NCI-H1105 treated with DMSO at 0.1 percent for 48 hours (cell line): ENCODE measurements at regions not wholly inside any gene's neighbourhood (a gene's known extent, or its start where the extent isn't known, plus 50 kb on each side); places are given as distances from the start of the nearest gene placed in this dataset.
"Not testable (repeated sequence)": the region's sequence is repeated elsewhere in the genome, so short reads cannot be mapped to it uniquely, and the experiment has no call there.

ENCODE experiments used
- DNase-seq: peaks from one replicate; lab custom pipeline; 2025; lab: John Stamatoyannopoulos, UW

DNA sequence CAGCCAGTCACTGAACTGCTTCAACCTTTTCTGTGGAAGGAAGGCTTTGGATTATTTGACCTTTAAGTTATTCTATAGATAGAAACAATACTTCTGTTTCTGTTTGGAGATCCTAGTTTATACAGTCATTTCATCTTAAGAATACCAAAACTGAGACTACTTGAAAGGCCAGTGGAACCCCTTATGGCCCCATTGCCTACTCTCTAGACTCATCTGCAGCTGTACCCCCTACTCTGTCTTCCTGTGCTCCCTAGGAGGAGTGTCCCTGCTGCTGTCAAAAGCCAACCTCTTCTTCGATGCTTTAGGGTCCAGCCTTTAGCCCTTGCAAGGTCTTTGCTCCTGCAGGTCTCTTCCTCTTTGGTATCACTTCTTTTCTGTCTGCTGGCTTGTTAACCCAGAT, 169.6 kb downstream of the EDEM1 start:
- DNase-seq = no peak

DNA sequence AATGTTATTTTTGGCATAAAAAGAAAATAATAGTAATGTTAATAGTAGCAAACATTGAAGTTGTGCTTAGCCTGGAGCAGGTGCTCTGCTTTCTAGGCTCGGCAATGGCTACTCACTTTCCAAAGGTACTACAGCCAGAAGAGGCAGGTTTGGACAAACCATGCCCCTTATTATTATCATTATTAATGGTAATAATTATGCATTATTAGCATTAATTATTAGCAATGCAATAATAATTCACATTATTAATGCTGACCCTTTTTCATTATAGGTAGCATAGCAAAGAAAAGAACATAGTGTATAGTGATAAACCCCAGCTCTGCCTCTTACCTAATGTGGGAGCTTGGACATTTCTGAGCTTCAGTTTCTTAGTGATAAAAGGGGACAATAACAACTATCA, 171.4 kb downstream of the EDEM1 start:
- DNase-seq = no peak

DNA sequence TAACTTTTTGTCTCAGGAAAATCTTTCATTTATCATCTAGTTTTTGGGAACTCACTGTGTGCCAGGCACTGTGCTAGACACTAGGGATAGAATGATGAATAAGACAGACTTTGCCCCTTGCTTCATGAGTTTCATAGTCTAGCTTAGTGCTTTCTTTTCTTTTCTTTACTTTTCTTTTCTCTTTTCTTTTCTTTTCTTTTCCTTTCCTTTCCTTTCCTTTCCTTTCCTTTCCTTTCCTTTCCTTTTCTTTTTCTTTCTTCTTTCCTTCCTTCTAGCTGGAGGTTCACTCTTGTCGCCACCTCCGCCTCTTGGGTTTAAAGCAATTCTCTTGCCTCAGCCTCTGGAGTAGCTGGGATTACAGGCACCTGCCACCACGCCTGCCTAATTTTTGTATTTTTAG, 172.9 kb downstream of the EDEM1 start:
- no peak for DNase-seq

DNA sequence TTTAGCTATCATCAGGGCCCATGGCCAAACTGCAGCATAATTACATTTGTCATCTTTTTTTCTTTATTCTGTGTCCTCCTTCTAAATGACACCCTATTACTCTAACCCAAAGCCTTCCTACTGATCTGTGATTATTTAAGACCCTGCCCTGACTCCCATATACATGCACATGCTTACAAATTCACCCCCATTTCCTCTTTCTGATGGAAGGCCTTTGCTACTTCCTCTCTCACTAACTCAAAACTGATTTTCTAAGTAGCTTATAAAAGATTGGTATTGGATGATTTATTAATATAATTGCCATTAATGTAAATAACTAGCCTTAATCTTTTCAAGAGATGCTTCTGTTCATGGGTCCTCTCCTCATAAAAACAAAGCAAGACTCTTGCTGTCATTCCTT, 179.2 kb downstream of the EDEM1 start:
- no peak for DNase-seq

DNA sequence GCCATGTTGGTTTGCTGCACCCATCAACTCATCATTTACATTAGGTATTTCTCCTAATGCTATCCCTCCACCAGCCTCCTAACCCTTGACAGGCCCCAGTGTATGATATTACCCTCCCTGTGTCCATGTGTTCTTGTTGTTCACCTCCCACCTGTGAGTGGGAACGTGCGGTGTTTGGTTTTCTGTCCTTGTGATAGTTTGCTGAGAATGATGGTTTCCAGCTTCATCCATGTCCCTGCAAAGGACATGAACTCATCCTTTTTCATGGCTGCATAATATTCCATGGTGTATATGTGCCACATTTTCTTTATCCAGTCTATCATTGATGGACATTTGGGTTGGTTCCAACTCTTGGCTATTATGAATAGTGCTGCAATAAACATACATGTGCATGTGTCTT, 184.0 kb downstream of the EDEM1 start:
- not testable (repeated sequence) for DNase-seq

DNA sequence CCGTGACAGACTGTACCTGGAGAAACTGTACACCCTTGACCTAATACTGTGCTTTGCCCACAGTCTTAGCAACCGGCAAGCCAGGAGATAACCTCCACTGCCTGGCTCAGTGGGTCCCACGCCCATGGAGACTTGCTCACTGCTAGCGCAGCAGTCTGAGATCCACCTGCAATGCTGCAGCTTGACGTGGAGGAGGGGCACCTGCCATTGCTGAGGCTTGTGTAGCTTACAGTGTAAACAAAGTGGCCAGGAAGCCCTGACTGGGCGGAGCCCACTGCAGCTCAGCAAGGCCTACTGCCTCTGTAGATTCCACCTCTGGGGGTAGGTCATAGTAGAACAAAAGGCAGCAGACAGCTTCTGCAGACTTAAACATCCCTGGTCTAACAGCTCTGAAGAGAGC, 189.3 kb downstream of the EDEM1 start:
- DNase-seq = no peak

DNA sequence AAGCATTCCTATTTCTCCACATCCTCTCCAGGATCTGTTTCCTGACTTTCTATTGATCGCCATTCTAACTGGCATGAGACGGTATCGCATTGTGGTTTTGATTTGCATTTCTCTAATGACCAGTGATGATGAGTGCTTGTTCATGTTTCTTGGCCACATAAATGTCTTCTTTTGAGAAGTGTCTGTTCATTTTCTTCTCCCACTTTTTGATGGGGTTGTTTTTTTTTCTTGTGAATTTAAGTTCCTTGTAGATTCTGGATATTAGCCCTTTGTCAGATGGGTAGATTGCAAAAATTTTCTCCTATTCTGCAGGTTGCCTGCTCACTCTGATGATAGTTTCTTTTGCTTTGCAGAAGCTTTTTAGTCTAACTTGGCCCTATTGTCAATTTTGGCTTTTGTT, 191.8 kb downstream of the EDEM1 start:
- not testable (repeated sequence) for DNase-seq

DNA sequence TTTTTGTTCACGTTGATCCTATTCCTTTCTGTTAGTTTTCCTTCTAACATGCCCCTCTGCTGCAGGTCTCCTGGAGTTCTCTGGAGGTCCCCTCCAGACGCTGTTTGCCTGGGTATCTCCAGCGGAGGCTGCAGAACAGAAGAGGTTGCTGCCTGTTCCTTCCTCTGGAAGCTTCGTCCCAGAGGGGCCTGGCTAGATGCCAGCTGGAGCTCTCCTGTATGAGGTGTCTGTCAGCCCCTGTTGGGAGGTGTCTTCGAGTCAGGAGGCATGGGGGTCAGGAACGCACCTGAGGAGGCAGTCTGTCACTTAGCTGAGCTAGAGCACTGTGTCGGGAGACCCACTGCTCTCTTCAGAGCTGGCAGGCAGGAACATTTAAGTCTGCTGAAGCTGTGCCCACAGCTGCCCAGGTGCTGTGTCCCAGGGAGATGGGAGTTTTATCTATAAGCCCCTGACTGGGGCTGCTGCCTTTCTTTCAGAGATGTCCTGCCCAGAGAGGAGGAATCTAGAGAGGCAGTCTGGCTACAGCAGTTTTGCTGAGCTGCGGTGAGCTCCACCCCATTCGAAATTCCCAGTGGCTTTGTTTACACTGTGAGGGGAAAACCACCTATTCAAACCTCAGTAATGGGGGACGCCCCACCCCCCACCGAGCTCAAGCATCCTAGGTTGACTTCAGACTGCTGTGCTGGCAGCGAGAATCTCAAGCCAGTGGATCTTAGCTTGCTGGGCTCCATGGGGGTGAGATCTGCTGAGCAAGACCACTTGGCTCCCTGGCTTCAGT, 196.2 kb downstream of the EDEM1 start:
- not testable (repeated sequence) for DNase-seq

DNA sequence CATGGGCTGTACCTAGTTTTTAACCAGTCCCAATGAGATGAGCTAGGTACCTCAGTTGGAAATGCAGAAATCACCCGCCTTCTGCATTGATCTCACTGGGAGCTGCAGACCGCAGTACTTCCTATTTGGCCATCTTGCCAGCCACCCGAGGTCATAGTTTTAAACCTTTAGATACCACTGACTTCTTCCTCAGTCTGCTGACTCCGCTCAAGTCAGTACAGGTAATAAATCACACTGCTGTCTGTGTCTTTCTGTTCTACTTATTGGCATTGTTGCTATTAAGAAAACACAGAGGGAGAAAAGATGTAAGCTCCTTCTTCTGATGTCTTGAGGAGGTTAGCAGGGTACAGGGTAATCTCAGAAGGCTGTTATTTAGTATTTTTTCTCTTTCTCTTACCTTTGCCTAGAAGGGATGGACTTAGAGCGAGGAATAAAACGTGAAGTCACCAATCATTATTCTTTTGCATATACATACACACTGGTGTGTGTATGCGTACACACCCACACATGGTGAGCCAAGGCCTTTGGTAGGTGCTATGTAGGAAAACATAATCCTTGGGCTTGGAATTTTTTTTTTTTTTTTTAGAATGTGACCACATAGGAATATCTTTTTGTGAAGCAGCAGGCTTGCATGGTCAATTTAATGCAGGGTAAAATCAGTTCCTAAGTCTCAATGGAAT, 197.2 kb downstream of the EDEM1 start:
- DNase-seq = no peak

DNA sequence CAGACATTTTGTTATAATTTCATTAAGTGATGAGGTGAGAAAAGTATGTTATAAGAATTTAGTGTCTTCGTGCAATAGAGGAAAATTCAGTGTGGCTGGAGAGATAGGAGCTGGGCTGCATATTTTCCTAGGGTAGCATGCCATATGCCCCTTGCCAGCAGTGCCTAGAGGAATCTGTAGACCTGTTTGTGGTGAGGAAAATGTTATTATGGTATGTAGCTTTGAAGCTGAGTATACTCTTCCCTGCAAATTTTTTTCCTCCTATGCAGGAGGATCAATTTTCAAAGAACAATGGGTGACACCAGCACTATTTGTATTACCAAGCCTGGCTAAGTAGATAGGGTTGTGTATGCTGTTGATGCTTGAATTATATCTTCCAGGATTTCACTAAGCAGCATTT, 200.6 kb downstream of the EDEM1 start:
- no peak for DNase-seq

DNA sequence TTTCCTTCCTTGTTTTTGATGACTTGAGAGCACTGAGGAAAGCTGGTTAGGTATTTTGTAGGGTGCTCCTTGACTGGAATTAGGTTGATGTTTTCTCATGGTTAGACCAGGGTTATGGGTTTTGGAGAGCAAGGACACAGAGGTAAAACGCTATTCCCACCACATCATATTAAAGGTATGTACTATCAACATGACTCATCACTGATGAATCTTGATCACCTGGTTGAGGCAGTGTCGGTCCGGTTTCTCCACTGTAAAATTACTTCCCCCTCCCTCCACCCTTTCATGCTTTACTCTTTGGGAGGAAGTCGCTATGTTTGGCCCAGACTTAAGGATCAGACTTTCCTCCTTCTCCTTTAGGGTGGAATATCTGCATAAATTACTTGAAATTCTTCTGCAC, 201.6 kb downstream of the EDEM1 start:
- DNase-seq = no peak

DNA sequence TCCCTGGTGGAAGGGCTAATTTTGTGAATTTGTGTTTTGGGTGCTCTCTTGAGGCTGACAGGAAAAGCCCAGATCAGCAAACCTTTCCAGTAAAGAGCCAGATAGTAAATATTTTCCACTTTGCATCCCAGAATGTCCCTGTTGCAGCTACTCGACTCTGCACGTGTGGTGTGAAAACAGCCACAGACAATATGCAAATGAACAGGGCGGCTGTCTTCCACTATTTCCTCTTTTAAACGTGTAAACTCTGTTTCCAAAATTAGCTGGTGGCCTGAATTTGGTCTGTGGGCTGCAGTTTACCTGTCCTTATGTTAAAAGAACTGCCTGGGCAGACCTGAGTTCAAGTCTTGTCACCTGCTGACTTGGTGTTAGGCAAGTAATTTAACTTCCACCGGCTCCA, 202.7 kb downstream of the EDEM1 start:
- no peak for DNase-seq

DNA sequence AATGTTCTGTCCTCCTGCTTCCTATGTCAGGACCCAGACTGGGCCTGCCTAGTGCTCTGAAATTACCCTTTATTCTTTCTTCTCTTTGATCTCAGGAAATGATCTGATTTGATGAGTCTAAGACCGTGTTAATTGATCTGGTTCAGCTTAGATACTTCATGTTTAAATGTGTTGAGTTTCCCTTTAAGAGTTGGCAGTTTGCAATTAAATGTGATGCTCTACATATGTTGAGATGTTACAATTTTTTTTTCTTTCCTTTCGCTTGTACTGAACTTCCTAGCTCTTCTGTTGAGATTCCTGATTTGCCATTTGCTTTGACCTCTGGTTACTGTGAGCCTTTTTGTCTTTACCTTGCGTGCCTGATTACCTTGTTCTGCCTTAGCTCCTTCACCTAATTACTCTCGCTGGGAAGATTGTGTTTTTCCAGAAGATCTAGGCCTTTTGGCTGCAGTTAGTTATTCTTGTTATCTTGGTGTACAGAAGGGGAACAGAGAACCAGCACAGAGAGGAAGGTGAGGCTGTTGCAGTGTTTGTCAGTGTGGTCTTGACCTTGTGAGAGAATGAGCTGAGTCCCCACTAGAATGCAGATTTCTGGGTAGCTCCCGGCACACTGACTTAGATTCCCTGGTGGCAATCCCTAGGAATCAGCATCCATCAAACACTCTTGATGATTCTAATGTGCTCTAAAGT, 203.6 kb downstream of the EDEM1 start:
- no peak for DNase-seq

DNA sequence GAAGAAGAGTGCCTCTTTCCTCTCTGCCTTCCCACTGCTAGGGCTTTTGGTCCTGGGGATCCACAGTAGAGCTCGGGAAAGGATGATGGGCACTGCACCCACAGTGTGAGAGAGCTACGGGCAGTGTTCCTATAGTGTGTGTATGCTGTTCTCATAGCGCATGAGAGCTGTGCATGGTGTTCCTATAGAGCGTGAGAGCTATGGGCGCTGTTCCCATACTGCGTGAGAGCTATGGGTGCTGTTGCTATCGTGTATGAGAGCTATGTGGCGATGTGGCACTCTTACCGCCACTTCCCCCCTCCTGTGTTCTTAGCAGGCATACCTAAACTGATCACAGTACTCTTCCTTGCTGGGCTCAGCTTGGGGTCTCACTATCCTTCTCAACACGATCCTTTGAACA, 213.5 kb downstream of the EDEM1 start:
- no peak for DNase-seq

DNA sequence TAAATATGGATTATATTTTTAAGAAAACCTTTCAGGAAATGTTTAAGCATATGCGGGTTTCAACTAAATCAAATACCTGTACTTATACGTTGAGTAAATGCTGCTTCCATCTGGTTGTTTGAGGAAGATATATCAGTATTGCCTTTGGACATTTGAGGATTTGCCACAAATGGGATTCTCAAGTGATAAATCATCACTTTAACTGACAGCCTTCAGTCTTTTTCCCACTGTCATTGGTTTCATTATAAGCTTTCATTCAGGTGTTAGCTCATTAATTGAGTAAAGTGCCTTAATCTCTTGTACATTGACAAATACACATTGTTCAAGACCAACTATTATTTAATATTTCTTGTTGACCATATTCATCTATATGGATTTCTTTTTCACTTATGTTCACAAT, 217.2 kb downstream of the EDEM1 start:
- DNase-seq = no peak

DNA sequence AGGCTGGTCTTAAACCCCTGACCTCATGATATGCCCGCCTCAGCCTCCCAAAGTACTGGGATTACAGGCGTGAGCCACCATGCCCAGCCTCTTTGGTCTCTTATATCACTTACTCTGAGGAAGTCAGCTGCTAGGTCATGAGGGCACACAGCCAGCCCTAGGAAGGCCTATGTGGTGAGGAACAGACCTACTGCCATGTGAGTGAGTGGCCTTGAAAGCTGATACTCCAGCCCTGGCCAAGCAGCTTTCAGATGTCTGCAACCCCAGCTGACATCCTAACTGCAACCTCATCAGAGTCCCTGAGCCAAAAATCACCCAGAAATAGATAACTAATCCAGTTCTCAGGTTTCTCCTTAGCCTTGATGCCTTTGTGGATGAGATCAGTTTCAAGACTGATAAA, 224.3 kb downstream of the EDEM1 start:
- DNase-seq = no peak

DNA sequence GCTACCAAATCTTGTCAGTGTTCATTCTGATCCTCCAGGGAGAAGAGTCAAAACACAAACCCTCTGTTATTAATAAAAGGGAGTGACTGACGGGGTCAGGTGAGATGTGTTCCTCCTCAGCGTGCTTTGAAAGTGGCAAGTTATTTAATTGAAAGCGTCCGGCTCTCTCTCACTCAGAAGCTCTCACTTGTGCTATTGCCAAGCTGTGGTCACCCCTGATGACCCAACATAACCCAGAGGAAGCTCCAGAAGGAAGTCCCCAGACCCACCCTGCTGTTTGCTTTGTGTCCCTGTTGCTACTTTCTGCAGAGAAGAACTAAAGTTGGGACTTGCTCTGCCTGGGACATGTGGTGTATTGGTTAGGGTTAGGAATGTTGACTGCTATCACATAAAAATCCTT, 235.6 kb downstream of the EDEM1 start:
- no peak for DNase-seq

DNA sequence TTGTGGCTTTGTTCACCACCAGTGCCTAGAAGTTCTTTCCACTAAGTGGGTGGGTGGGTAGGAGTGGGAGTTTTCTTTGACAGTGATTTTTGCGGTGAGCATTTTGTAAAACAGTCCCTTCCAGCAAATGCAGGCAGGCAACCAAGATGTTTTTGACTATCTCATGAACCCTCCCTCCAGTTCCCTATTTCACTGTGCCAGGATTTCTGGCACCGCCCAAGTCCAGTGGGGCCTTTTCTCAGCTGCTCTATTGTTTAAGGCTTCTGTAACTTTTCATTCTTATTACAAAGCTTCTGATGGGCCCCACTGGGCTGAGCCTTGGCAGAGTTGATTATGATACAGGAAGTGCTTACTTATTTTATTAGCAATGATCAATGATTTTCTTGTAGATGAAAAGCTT, 236.0 kb downstream of the EDEM1 start:
- no peak for DNase-seq

DNA sequence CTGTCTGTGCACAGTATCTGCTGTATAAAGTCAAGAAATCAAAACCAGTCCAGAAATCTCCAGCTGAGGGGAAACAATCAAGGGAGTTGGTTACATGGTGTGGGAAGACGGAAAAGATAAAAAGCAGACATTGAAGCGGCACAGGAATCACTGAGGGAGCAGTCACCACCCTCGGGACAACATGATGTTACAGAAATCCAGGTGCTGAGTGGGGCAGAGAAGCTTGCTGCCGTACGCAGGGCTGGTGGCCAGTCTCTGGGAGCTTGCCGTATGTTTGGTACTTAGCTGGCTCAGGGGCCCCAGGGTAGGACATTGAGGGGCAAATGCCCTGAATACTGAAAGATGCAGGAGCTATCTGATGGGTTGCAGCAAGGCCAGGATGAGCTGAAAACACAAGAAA, 237.9 kb downstream of the EDEM1 start:
- DNase-seq = no peak

DNA sequence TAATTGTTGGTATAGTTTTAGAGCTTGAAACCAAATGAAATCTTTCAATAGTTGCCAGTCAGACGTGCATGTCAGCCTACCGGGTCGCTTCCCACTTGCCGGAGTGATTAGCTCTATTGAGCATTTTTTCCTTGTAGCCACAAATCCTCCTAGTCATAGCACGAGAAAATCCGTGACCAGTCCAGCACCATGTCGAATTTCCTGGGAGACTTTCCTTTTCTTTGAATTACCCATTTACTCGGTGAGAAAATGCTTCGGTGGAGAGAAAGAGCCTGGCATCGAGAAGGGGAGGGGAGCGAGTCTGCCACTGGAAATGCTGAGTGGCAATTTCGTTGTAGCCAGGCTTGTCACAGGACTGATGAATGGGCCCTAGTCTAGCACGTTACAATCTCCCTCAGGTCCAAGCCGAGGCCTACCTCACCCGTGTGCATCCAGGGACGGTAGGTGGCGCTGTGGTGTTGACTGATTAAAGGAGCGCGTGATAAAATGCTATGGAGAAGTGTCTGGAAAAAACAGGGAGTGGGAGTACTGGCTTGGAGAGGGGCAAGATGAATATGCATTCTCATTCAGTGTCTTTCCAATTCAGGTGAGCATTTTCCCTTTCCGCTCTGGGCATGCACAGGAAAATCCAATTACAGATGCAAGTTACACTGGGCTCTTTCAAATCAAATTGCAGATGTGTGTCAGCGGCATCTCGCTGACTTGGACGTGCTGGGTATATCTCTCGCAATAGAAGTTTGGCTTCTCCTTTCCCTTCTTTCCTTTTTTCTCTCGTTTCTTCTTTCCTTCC, 238.8 kb downstream of the EDEM1 start:
- DNase-seq = no peak

DNA sequence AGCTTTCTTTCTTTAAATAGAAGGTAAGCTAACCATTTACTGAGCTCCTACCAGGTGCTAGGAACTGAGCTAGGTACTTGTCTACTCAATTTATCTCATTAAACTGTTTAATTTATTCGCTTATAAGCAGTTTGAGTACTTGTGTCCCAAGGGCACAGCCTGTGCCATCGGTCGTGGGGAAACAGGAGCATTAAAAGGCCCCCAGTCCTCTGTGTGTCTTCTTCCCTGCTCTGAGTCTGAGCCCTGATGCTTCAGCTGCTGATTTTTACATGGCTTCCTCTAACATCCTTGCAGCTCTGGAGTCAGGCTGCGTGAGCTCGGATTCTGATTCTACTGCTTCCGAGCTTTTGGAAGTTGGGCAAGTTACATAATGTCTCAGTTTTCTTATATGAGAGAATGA, 239.5 kb downstream of the EDEM1 start:
- no peak for DNase-seq

DNA sequence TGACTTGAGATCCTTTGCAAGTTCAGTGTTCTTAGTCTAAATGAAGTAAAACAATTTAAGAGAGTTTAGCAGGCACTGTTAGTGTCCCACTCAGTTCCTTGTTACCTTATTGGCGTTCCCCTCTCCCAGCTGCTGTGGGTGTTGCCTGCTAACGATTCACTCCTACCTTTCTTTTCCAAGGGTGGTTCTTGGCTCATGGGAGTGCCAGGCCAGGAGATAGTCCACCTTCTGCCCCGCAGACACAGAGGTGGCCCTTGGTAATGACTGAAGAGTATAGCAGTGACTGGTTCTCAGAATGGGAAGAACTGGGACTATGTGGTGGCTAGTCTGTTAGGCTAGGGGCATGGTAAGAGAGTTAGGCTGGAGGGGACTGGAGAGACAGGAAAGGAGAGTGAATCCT, 240.4 kb downstream of the EDEM1 start:
- no peak for DNase-seq
